ENCODE measurements at regions not wholly inside any gene's neighbourhood (a gene's known extent, or its start where the extent isn't known, plus 50 kb on each side); places are given as distances from the start of the nearest gene placed in this dataset.

- Mint-ChIP-seq H3K4me3 (ENCODE audit: unreplicated experiment) (no peak overlapping the region), H3K27ac (ENCODE audit: unreplicated experiment) (no peak overlapping the region), H3K27me3 (ENCODE audit: low read depth) (peaks cover 11% of the 10 kb centered on the region), H3K9me3 (ENCODE audit: low read depth) (peaks cover 7% of the 10 kb centered on the region), H3K4me1 (ENCODE audit: low read depth) (no peaks in the 10 kb centered on the region), H3K36me3 (ENCODE audit: low read depth) (no peaks in the 10 kb centered on the region)
- no peak for DNase-seq (ENCODE audit: low spot score)
- no peak for TF ChIP-seq CTCF (IDR thresholded peaks at IDR 0.05)
These were observed 287.2 kb downstream of the CYP26B1 start for GRCh38 chr2:71860381-71860926.

GRCh38 chr2:71859211-71859847 is 288.3 kb downstream of the CYP26B1 start:
- Mint-ChIP-seq H3K9me3 (ENCODE audit: low read depth) (peaks cover 11% of the 10 kb centered on the region), H3K4me1 (ENCODE audit: low read depth) (no peaks in the 10 kb centered on the region), H3K36me3 (ENCODE audit: low read depth) (no peaks in the 10 kb centered on the region), H3K4me3 (ENCODE audit: unreplicated experiment) (no peak overlapping the region), H3K27ac (ENCODE audit: unreplicated experiment) (no peak overlapping the region), H3K27me3 (ENCODE audit: low read depth) (peaks cover 11% of the 10 kb centered on the region)
- no peak for DNase-seq (ENCODE audit: low spot score)
- no peak for TF ChIP-seq CTCF (IDR thresholded peaks at IDR 0.05)

GRCh38 chr2:71858071-71858470 is 289.6 kb downstream of the CYP26B1 start:
- H3K4me1 Mint-ChIP-seq (ENCODE audit: low read depth) = no peaks in the 10 kb centered on the region
- H3K27ac Mint-ChIP-seq (ENCODE audit: unreplicated experiment) = no peak overlapping the region
- H3K4me3 Mint-ChIP-seq (ENCODE audit: unreplicated experiment) = no peak overlapping the region
- H3K27me3 Mint-ChIP-seq (ENCODE audit: low read depth) = peaks cover 15% of the 10 kb centered on the region
- no peak for DNase-seq (ENCODE audit: low spot score)
- H3K36me3 Mint-ChIP-seq (ENCODE audit: low read depth) = no peaks in the 10 kb centered on the region
- H3K9me3 Mint-ChIP-seq (ENCODE audit: low read depth) = peaks cover 11% of the 10 kb centered on the region
- TF ChIP-seq CTCF (IDR thresholded peaks at IDR 0.05) = no peak

- DNase-seq (ENCODE audit: low spot score) = no peak
- H3K36me3 Mint-ChIP-seq (ENCODE audit: low read depth) = no peaks in the 10 kb centered on the region
- H3K27ac Mint-ChIP-seq (ENCODE audit: unreplicated experiment) = no peak overlapping the region
- H3K4me1 Mint-ChIP-seq (ENCODE audit: low read depth) = no peaks in the 10 kb centered on the region
- H3K27me3 Mint-ChIP-seq (ENCODE audit: low read depth) = peaks cover 15% of the 10 kb centered on the region
- peaks cover 11% of the 10 kb centered on the region for H3K9me3 Mint-ChIP-seq (ENCODE audit: low read depth)
- H3K4me3 Mint-ChIP-seq (ENCODE audit: unreplicated experiment) = no peak overlapping the region
- TF ChIP-seq CTCF (IDR thresholded peaks at IDR 0.05) = no peak
These were observed 290.0 kb downstream of the CYP26B1 start for GRCh38 chr2:71857636-71858035.

GRCh38 chr2:71856773-71857525 is 290.7 kb downstream of the CYP26B1 start:
- H3K9me3 Mint-ChIP-seq (ENCODE audit: low read depth) = peaks cover 11% of the 10 kb centered on the region
- H3K27me3 Mint-ChIP-seq (ENCODE audit: low read depth) = peaks cover 15% of the 10 kb centered on the region
- TF ChIP-seq CTCF (IDR thresholded peaks at IDR 0.05) = no peak
- no peak overlapping the region for H3K27ac Mint-ChIP-seq (ENCODE audit: unreplicated experiment)
- H3K36me3 Mint-ChIP-seq (ENCODE audit: low read depth) = no peaks in the 10 kb centered on the region
- H3K4me3 Mint-ChIP-seq (ENCODE audit: unreplicated experiment) = no peak overlapping the region
- DNase-seq (ENCODE audit: low spot score) = no peak
- H3K4me1 Mint-ChIP-seq (ENCODE audit: low read depth) = no peaks in the 10 kb centered on the region
